SK-N-SH (cell line): ENCODE measurements at regions not wholly inside any gene's neighbourhood (a gene's known extent, or its start where the extent isn't known, plus 50 kb on each side); places are given as distances from the start of the nearest gene placed in this dataset.

Experiments
- CTCF ChIA-PET: fragments of 300-600, 350-600 bp; formaldehyde crosslinking; extraction: SDS; loops from one replicate; lab custom pipeline; 2021; lab: Yijun Ruan, JAX
- POLR2A ChIA-PET: fragments of 350-600 bp; sonication (Branson Sonifier 250); formaldehyde crosslinking; extraction: SDS; loops from one replicate; lab custom pipeline; 2020; ENCODE audit warnings: antibody characterized with exemption, inconsistent platforms; lab: Yijun Ruan, JAX
- DNase-seq: peaks from one replicate; pipeline ENCODE4 v3.0.0; 2012
- H2AFZ ChIP-seq: fragments of 200-600 bp; sonication (generic); 2 replicates; pipeline ENCODE4 v1.8.1; 2016; ENCODE audit warnings: antibody characterized with exemption, mild to moderate bottlenecking, low read depth
- H3F3A ChIP-seq: fragments of 200-600 bp; sonication (generic); replicated peaks from 2 replicates; pipeline ENCODE3; 2016; ENCODE audit warnings: antibody characterized with exemption, mild to moderate bottlenecking; ENCODE audit not compliant: insufficient read depth
- H3K27ac ChIP-seq, 2 experiments: fragments of 200-500 bp in 1 of 2; fragments of 200-600 bp in 1 of 2; sonication (Bioruptor generic) in 1 of 2; sonication (generic), shearing (Covaris generic) in 1 of 2; 2 replicates each; pipeline versions ENCODE4 v1.5.1 to v1.6.1; 2014 to 2016; ENCODE audit warnings: low read depth in 2 of 2, inconsistent platforms in 1 of 2, low read length in 1 of 2, mild to moderate bottlenecking in 1 of 2, mixed read lengths in 1 of 2
- H3K27me3 ChIP-seq: fragments of 200-600 bp; sonication (generic), shearing (Covaris generic); 2 replicates; pipeline ENCODE4 v1.6.1; 2016; ENCODE audit warnings: mixed run types; ENCODE audit not compliant: insufficient read depth
- H3K36me3 ChIP-seq, 2 experiments: fragments of 200-500 bp in 1 of 2; fragments of 200-600 bp in 1 of 2; sonication (Bioruptor generic) in 1 of 2; sonication (generic) in 1 of 2; replicated peaks in 1 of 2; 2 replicates each; pipeline versions ENCODE3 to v1.5.1; 2014 to 2016; ENCODE audit warnings: low read length in 1 of 2, mild to moderate bottlenecking in 1 of 2; ENCODE audit not compliant: insufficient read depth in 2 of 2, control insufficient read depth in 1 of 2
- H3K4me1 ChIP-seq, 2 experiments: fragments of 200-500 bp in 1 of 2; fragments of 200-600 bp in 1 of 2; sonication (Bioruptor generic) in 1 of 2; sonication (generic), shearing (Covaris generic) in 1 of 2; 2 replicates each; pipeline versions ENCODE4 v1.5.1 to v1.6.1; 2014 to 2016; ENCODE audit warnings: low read depth in 1 of 2, low read length in 1 of 2, mixed run types in 1 of 2; ENCODE audit not compliant: insufficient read depth in 2 of 2, control insufficient read depth in 1 of 2
- H3K4me2 ChIP-seq: fragments of 200-600 bp; sonication (generic), shearing (Covaris generic); 2 replicates; pipeline ENCODE4 v1.6.1; 2017; ENCODE audit warnings: mixed run types
- H3K4me3 ChIP-seq, 2 experiments: fragments of 200-500 bp in 1 of 2; fragments of 200-600 bp in 1 of 2; sonication (Bioruptor generic) in 1 of 2; sonication (generic), shearing (Covaris generic) in 1 of 2; 2 replicates each; pipeline versions ENCODE4 v1.5.1 to v1.8.1; 2014 to 2016; ENCODE audit warnings: low read depth in 2 of 2, inconsistent platforms in 1 of 2, low read length in 1 of 2, mild to moderate bottlenecking in 1 of 2, mixed read lengths in 1 of 2, moderate library complexity in 1 of 2
- H3K79me2 ChIP-seq: fragments of 200-600 bp; sonication (generic); 2 replicates; pipeline ENCODE4 v1.8.1; 2017; ENCODE audit warnings: mild to moderate bottlenecking; ENCODE audit not compliant: insufficient read depth
- H3K9ac ChIP-seq: fragments of 200-600 bp; sonication (generic); 2 replicates; pipeline ENCODE4 v1.6.1; 2017; ENCODE audit warnings: mixed run types
- H3K9me2 ChIP-seq: fragments of 200-600 bp; sonication (generic); 2 replicates; pipeline ENCODE4 v1.6.1; 2017; ENCODE audit warnings: mixed run types
- H3K9me3 ChIP-seq: fragments of 200-600 bp; sonication (generic); 2 replicates; pipeline ENCODE4 v1.6.1; 2017; ENCODE audit warnings: mixed run types, mild to moderate bottlenecking, moderate library complexity
- H4K20me1 ChIP-seq: fragments of 200-600 bp; sonication (generic); 2 replicates; pipeline ENCODE4 v1.6.1; 2017; ENCODE audit warnings: mild to moderate bottlenecking, mixed run types; ENCODE audit not compliant: insufficient read depth
- CHD2 ChIP-seq: fragments of 150-350 bp; IDR thresholded peaks from 2 replicates; pipeline ENCODE4 v1.6.1; 2018; ENCODE audit warnings: low read length; ENCODE audit not compliant: partially characterized antibody
- CTCF ChIP-seq: fragments of 200-600 bp; sonication (generic); IDR thresholded peaks from 2 replicates; pipeline ENCODE4 v1.6.1; 2017; ENCODE audit warnings: antibody characterized with exemption, mild to moderate bottlenecking, moderate library complexity
- ELF1 ChIP-seq: IDR thresholded peaks from 2 replicates; pipeline ENCODE4 v1.4.0; 2012
- EZH2phosphoT487 ChIP-seq: fragments of 200-600 bp; sonication (generic); IDR thresholded peaks from 2 replicates; pipeline ENCODE4 v1.6.1; 2017; ENCODE audit warnings: low read depth, mixed run types, mild to moderate bottlenecking, antibody characterized with exemption, moderate library complexity, borderline replicate concordance
- FOXJ3 ChIP-seq: sonication (generic); formaldehyde crosslinking; IDR thresholded peaks from 2 replicates; pipeline ENCODE4 v1.5.1; 2020; ENCODE audit warnings: mild to moderate bottlenecking, missing genetic modification reagents
- GABPA ChIP-seq: IDR thresholded peaks from 2 replicates; pipeline ENCODE4 v1.4.0; 2012; ENCODE audit warnings: low read depth, mild to moderate bottlenecking
- IRF3 ChIP-seq: fragments of 150-350 bp; IDR thresholded peaks from 2 replicates; pipeline ENCODE4 v1.6.1; 2016; ENCODE audit warnings: mild to moderate bottlenecking, low read depth, low read length
- JUND ChIP-seq: IDR thresholded peaks from 2 replicates; pipeline ENCODE4 v1.4.0; 2012
- MAX ChIP-seq: IDR thresholded peaks from 2 replicates; pipeline ENCODE4 v1.4.0; 2012; ENCODE audit warnings: low read depth
- NFIC ChIP-seq: IDR thresholded peaks from 2 replicates; pipeline ENCODE4 v1.4.0; 2012; ENCODE audit warnings: borderline replicate concordance
- POLR2AphosphoS5 ChIP-seq: IDR thresholded peaks from 2 replicates; pipeline ENCODE4 v1.6.1; 2012; ENCODE audit warnings: low read depth, low read length
- RCOR1 ChIP-seq: fragments of 150-350 bp; IDR thresholded peaks from 2 replicates; pipeline ENCODE4 v1.6.1; 2017; ENCODE audit warnings: antibody characterized with exemption, low read length
- REST ChIP-seq: IDR thresholded peaks from 2 replicates; pipeline ENCODE4 v1.6.1; 2012; ENCODE audit warnings: mild to moderate bottlenecking, low read depth, low read length, moderate library complexity
- RFX5 ChIP-seq: IDR thresholded peaks from 2 replicates; pipeline ENCODE4 v1.6.1; 2012; ENCODE audit warnings: mild to moderate bottlenecking, improper control_type of control experiment, low read length
- RXRA ChIP-seq: IDR thresholded peaks from 2 replicates; pipeline ENCODE4 v1.4.0; 2012; ENCODE audit warnings: low read depth, mild to moderate bottlenecking, borderline replicate concordance
- SIN3A ChIP-seq: IDR thresholded peaks from 2 replicates; pipeline ENCODE4 v1.6.1; 2012; ENCODE audit warnings: low read depth, mild to moderate bottlenecking, low read length, moderate library complexity, borderline replicate concordance
- USF2 ChIP-seq: fragments of 150-350 bp; IDR thresholded peaks from 2 replicates; pipeline ENCODE4 v1.6.1; 2017; ENCODE audit warnings: antibody characterized with exemption, low read length, low read depth, borderline replicate concordance
- YY1 ChIP-seq: IDR thresholded peaks from 2 replicates; pipeline ENCODE4 v1.4.0; 2012; ENCODE audit warnings: low read depth, mild to moderate bottlenecking
- WGBS: methylation state at CpG from one replicate; pipeline ENCODE4 v1.1.6; 2017; ENCODE audit warnings: low lambda C conversion rate; 5-methylcytosine and 5-hydroxymethylcytosine counted together

GRCh38 chr6:156657296-156657695, 119.9 kb upstream of the ARID1B start (continued):
- no peak for TF ChIP-seq CTCF
- no peak for TF ChIP-seq CHD2
- TF ChIP-seq RXRA, result no peak
- TF ChIP-seq POLR2AphosphoS5, result no peak
- TF ChIP-seq EZH2phosphoT487, result no peak

GRCh38 chr6:156654919-156655918, 122.0 kb upstream of the ARID1B start:
- POLR2A ChIA-PET, result no interaction called here
- Histone ChIP-seq H4K20me1 (no peaks in the 10 kb centered on the region), H3K9me3 (no peaks in the 10 kb centered on the region), H3K4me3 (no peak overlapping the region), H3K27ac (no peak overlapping the region), H3K9ac (no peak overlapping the region), H3K4me2 (no peak overlapping the region), H3K4me1 (no peaks in the 10 kb centered on the region), H3K9me2 (no peaks in the 10 kb centered on the region), H3K36me3 (no peaks in the 10 kb centered on the region), H3K79me2 (no peaks in the 10 kb centered on the region), H3K27me3 (no peaks in the 10 kb centered on the region), H2AFZ (no peak overlapping the region), H3F3A (no peaks in the 10 kb centered on the region)
- CTCF ChIA-PET, result interaction anchor here (1.2 kb wide), 1 partner anchor 90 kb away, joined by 3 read pairs; no protein-coding TSS in a partner anchor
- TF ChIP-seq YY1, result no peak
- no peak for TF ChIP-seq SIN3A
- no peak for TF ChIP-seq USF2
- TF ChIP-seq RFX5, result no peak
- no peak for TF ChIP-seq REST
- TF ChIP-seq RCOR1, result no peak
- TF ChIP-seq NFIC, result no peak
- TF ChIP-seq RXRA, result no peak
- no peak for TF ChIP-seq JUND
- TF ChIP-seq CHD2, result no peak
- TF ChIP-seq GABPA, result no peak
- TF ChIP-seq IRF3, result no peak
- no peak for TF ChIP-seq ELF1
- no peak for TF ChIP-seq FOXJ3 (CRISPR knock-in tag)
- TF ChIP-seq MAX, result no peak
- 66% methylated on average over 7 of the region's 8 CpGs for WGBS
- DNase-seq, result no peak
